K562 (cell line): ENCODE measurements at regions not wholly inside any gene's neighbourhood (a gene's known extent, or its start where the extent isn't known, plus 50 kb on each side); places are given as distances from the start of the nearest gene placed in this dataset.

Source experiments
- COPS2 ChIP-seq: fragments of 450-650 bp; conservative IDR thresholded peaks from 2 replicates; pipeline ENCODE4 v1.6.1; 2016; ENCODE audit warnings: mild to moderate bottlenecking, moderate library complexity
- JUNB ChIP-seq: fragments of 450-650 bp; formaldehyde crosslinking; conservative IDR thresholded peaks from 2 replicates; pipeline ENCODE4 v1.4.0; 2020; ENCODE audit warnings: mild to moderate bottlenecking
- MYC ChIP-seq, 2 experiments: fragments of 250-450 bp in 1 of 2; sonication (Bioruptor Pico) in 1 of 2; IDR thresholded peaks; 2 replicates each; pipeline versions ENCODE4 v1.5.1 to v1.6.1; 2012 to 2021; ENCODE audit warnings: low read depth in 2 of 2, borderline replicate concordance in 1 of 2, improper control_type of control experiment in 1 of 2, low read length in 1 of 2, mild to moderate bottlenecking in 1 of 2, moderate library complexity in 1 of 2
- NCOA1 ChIP-seq: fragments of 450-650 bp; IDR thresholded peaks from 2 replicates; pipeline ENCODE4 v1.6.1; 2016; ENCODE audit warnings: low read depth
- POLR2AphosphoS5 ChIP-seq: IDR thresholded peaks from 2 replicates; pipeline ENCODE4 v1.6.1; 2011; ENCODE audit warnings: mild to moderate bottlenecking, low read depth, low read length, moderate library complexity; ENCODE audit not compliant: control insufficient read depth, insufficient read depth
- USF1 ChIP-seq: sonication (generic); formaldehyde crosslinking; IDR thresholded peaks from 2 replicates; pipeline ENCODE4 v1.9.0; 2022; ENCODE audit warnings: mild to moderate bottlenecking, missing genetic modification reagents
- ZNF436 ChIP-seq: fragments of 250-450, 450-650 bp; sonication (Bioruptor Pico); formaldehyde crosslinking; IDR thresholded peaks from 2 replicates; pipeline ENCODE4 v1.7.0; 2020; ENCODE audit warnings: mild to moderate bottlenecking
- ZNF512 ChIP-seq: IDR thresholded peaks from 2 replicates; pipeline ENCODE4 v1.6.1; 2016; ENCODE audit warnings: missing genetic modification characterization, missing compliant biosample characterization

- TF ChIP-seq POLR2AphosphoS5 (no peak), MYC (IDR thresholded peaks at IDR 0.05; ENCODE audit: low read depth, low read length) (no peak), MYC (CRISPR knock-in tag; IDR thresholded peaks at IDR 0.05; ENCODE audit: borderline replicate concordance, low read depth) (no peak), USF1 (CRISPR knock-in tag) (no peak), ZNF436 (no peak), COPS2 (no peak), ZNF512 (tag) (no peak), NCOA1 (no peak), JUNB (CRISPR knock-in tag) (no peak)
Observed at GRCh38 chr10:2202401-2202800, 465.1 kb upstream of the ADARB2 start.
